Neural cell (in vitro differentiated cells): ENCODE measurements at regions not wholly inside any gene's neighbourhood (a gene's known extent, or its start where the extent isn't known, plus 50 kb on each side); places are given as distances from the start of the nearest gene placed in this dataset.
A peak's percentile ranks its signal among the peaks of the same experiment; 100 is the strongest.

Experiments used
- H2AFZ ChIP-seq: fragments of 200-600, 300-800 bp; sonication (generic), shearing (Covaris generic); 2 replicates; pipeline ENCODE4 v1.6.0; 2014; ENCODE audit warnings: low read depth, mild to moderate bottlenecking, antibody characterized with exemption, low read length, moderate library complexity
- H3F3A ChIP-seq: fragments of 200-600 bp; shearing (Covaris generic); 2 replicates; pipeline ENCODE4 v1.6.1; 2016; ENCODE audit warnings: mild to moderate bottlenecking, moderate library complexity, mixed read lengths, antibody characterized with exemption, low read length; ENCODE audit not compliant: insufficient read depth, poor library complexity, severe bottlenecking
- H3K27ac ChIP-seq: fragments of 200-600, 300-800 bp; sonication (generic), shearing (Covaris generic); 2 replicates; pipeline ENCODE4 v1.5.1; 2014; ENCODE audit warnings: mild to moderate bottlenecking, low read length, moderate library complexity
- H3K27me3 ChIP-seq: fragments of 300-800, 200-600 bp; sonication (generic), shearing (Covaris generic); 2 replicates; pipeline ENCODE4 v1.6.0; 2014; ENCODE audit warnings: mild to moderate bottlenecking, low read depth, low read length, moderate library complexity; ENCODE audit not compliant: insufficient read depth
- H3K36me3 ChIP-seq: fragments of 300-800, 200-600 bp; sonication (generic), shearing (Covaris generic); 2 replicates; pipeline ENCODE4 v1.5.1; 2014; ENCODE audit warnings: mild to moderate bottlenecking, antibody characterized with exemption, low read length, moderate library complexity; ENCODE audit not compliant: insufficient read depth
- H3K4me2 ChIP-seq: fragments of 300-800, 200-600 bp; sonication (generic), shearing (Covaris generic); 2 replicates; pipeline ENCODE4 v1.6.0; 2014; ENCODE audit warnings: mild to moderate bottlenecking, low read length
- H3K4me3 ChIP-seq: fragments of 300-800, 200-600 bp; sonication (generic), shearing (Covaris generic); 2 replicates; pipeline ENCODE4 v1.5.1; 2014; ENCODE audit warnings: mild to moderate bottlenecking, low read length, moderate library complexity
- H3K79me2 ChIP-seq: fragments of 200-600 bp; shearing (Covaris generic); replicated peaks from 2 replicates; pipeline ENCODE4 v1.6.0; 2014; ENCODE audit warnings: mild to moderate bottlenecking, low read length, moderate library complexity; ENCODE audit not compliant: insufficient read depth
- H3K9ac ChIP-seq: fragments of 300-800, 200-600 bp; sonication (generic), shearing (Covaris generic); 2 replicates; pipeline ENCODE4 v1.6.1; 2016; ENCODE audit warnings: mild to moderate bottlenecking, low read length, mixed read lengths
- H3K9me2 ChIP-seq: fragments of 200-600 bp; shearing (Covaris generic); 2 replicates; pipeline ENCODE4 v1.6.1; 2016; ENCODE audit warnings: mild to moderate bottlenecking, low read length, mixed read lengths; ENCODE audit not compliant: insufficient read depth
- H3K9me3 ChIP-seq: fragments of 200-600, 300-800 bp; sonication (generic), shearing (Covaris generic); 2 replicates; pipeline ENCODE4 v1.6.1; 2016; ENCODE audit warnings: mild to moderate bottlenecking, mixed run types, low read length, moderate library complexity, mixed read lengths
- H4K20me1 ChIP-seq: fragments of 200-600 bp; shearing (Covaris generic); 2 replicates; pipeline ENCODE4 v1.6.1; 2016; ENCODE audit warnings: mild to moderate bottlenecking, mixed run types; ENCODE audit not compliant: insufficient read depth
- EP300 ChIP-seq: fragments of 450-650 bp; conservative IDR thresholded peaks from 2 replicates; pipeline ENCODE4 v1.6.1; 2014; ENCODE audit warnings: antibody characterized with exemption, mild to moderate bottlenecking, moderate library complexity; ENCODE audit not compliant: poor library complexity, severe bottlenecking
- EZH2 ChIP-seq: fragments of 200-600, 300-800 bp; shearing (Covaris generic), sonication (generic); IDR thresholded peaks from 2 replicates; pipeline ENCODE4 v1.6.1; 2014; ENCODE audit warnings: antibody characterized with exemption, low read length, borderline replicate concordance, mild to moderate bottlenecking; ENCODE audit not compliant: insufficient read depth, poor library complexity, severe bottlenecking
- MXI1 ChIP-seq: fragments of 450-650 bp; conservative IDR thresholded peaks from 2 replicates; pipeline ENCODE4 v1.6.1; 2014; ENCODE audit warnings: antibody characterized with exemption, mild to moderate bottlenecking; ENCODE audit not compliant: poor library complexity, severe bottlenecking
- POLR2AphosphoS5 ChIP-seq: IDR thresholded peaks from 2 replicates; pipeline ENCODE4 v1.6.1; 2012
- RAD21 ChIP-seq: fragments of 450-650 bp; conservative IDR thresholded peaks from 2 replicates; pipeline ENCODE4 v1.6.1; 2014; ENCODE audit warnings: antibody characterized with exemption, mild to moderate bottlenecking, moderate library complexity
- SMC3 ChIP-seq: fragments of 450-650 bp; conservative IDR thresholded peaks from 2 replicates; pipeline ENCODE4 v1.6.1; 2014; ENCODE audit warnings: antibody characterized with exemption, mild to moderate bottlenecking, moderate library complexity; ENCODE audit not compliant: poor library complexity
- TAF1 ChIP-seq: IDR thresholded peaks from 2 replicates; pipeline ENCODE4 v1.6.1; 2012; ENCODE audit warnings: low read depth
- TF ChIP-seq, protein P1 (sequence below): IDR thresholded peaks from 2 replicates; pipeline ENCODE4 v1.6.1; 2012; ENCODE audit warnings: borderline replicate concordance
- TF ChIP-seq, protein P2 (sequence below): fragments of 450-650 bp; IDR thresholded peaks from 2 replicates; pipeline ENCODE4 v1.5.1; 2014; ENCODE audit warnings: antibody characterized with exemption, mild to moderate bottlenecking, moderate library complexity; ENCODE audit not compliant: poor library complexity, severe bottlenecking

DNA sequence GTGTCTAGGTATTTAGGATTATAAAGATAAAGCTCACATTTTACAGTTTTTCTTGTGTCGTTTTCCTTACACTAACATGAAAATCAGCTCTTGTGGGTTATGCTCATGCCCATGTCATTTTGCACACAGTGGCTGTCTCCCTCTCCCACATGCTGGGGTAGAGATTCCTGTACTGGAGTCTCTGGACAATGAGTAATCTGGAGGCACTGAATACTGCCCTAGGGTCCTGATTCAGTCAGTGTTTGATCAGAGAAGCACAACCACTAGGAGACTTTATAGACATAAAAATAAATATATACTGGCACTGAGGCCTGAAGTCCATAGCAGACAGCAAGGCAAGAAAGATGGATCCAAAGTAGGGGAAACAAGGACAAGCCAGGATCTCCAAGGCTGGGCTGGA lies 1008.8 kb downstream of the KCNMA1 start:
- no peaks in the 10 kb centered on the region for H3K9me2 ChIP-seq
- H3K27ac ChIP-seq = peak overlapping the region; percentile 99
- no peaks in the 10 kb centered on the region for H4K20me1 ChIP-seq
- H2AFZ ChIP-seq = no peak overlapping the region
- H3K4me3 ChIP-seq = no peak overlapping the region
- H3K9me3 ChIP-seq = no peaks in the 10 kb centered on the region
- H3K36me3 ChIP-seq = no peaks in the 10 kb centered on the region
- H3F3A ChIP-seq = peaks cover 23% of the 10 kb centered on the region
- no peaks in the 10 kb centered on the region for H3K27me3 ChIP-seq
- H3K79me2 ChIP-seq = no peaks in the 10 kb centered on the region
- H3K9ac ChIP-seq = no peak overlapping the region
- TF ChIP-seq MXI1 (no peak), EZH2 (no peak), TAF1 (no peak), EP300 (no peak)
- TF ChIP-seq, protein P1, sequence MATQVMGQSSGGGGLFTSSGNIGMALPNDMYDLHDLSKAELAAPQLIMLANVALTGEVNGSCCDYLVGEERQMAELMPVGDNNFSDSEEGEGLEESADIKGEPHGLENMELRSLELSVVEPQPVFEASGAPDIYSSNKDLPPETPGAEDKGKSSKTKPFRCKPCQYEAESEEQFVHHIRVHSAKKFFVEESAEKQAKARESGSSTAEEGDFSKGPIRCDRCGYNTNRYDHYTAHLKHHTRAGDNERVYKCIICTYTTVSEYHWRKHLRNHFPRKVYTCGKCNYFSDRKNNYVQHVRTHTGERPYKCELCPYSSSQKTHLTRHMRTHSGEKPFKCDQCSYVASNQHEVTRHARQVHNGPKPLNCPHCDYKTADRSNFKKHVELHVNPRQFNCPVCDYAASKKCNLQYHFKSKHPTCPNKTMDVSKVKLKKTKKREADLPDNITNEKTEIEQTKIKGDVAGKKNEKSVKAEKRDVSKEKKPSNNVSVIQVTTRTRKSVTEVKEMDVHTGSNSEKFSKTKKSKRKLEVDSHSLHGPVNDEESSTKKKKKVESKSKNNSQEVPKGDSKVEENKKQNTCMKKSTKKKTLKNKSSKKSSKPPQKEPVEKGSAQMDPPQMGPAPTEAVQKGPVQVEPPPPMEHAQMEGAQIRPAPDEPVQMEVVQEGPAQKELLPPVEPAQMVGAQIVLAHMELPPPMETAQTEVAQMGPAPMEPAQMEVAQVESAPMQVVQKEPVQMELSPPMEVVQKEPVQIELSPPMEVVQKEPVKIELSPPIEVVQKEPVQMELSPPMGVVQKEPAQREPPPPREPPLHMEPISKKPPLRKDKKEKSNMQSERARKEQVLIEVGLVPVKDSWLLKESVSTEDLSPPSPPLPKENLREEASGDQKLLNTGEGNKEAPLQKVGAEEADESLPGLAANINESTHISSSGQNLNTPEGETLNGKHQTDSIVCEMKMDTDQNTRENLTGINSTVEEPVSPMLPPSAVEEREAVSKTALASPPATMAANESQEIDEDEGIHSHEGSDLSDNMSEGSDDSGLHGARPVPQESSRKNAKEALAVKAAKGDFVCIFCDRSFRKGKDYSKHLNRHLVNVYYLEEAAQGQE = no peak
- TF ChIP-seq, protein P2, sequence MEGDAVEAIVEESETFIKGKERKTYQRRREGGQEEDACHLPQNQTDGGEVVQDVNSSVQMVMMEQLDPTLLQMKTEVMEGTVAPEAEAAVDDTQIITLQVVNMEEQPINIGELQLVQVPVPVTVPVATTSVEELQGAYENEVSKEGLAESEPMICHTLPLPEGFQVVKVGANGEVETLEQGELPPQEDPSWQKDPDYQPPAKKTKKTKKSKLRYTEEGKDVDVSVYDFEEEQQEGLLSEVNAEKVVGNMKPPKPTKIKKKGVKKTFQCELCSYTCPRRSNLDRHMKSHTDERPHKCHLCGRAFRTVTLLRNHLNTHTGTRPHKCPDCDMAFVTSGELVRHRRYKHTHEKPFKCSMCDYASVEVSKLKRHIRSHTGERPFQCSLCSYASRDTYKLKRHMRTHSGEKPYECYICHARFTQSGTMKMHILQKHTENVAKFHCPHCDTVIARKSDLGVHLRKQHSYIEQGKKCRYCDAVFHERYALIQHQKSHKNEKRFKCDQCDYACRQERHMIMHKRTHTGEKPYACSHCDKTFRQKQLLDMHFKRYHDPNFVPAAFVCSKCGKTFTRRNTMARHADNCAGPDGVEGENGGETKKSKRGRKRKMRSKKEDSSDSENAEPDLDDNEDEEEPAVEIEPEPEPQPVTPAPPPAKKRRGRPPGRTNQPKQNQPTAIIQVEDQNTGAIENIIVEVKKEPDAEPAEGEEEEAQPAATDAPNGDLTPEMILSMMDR = no peak
- no peak overlapping the region for H3K4me2 ChIP-seq

DNA sequence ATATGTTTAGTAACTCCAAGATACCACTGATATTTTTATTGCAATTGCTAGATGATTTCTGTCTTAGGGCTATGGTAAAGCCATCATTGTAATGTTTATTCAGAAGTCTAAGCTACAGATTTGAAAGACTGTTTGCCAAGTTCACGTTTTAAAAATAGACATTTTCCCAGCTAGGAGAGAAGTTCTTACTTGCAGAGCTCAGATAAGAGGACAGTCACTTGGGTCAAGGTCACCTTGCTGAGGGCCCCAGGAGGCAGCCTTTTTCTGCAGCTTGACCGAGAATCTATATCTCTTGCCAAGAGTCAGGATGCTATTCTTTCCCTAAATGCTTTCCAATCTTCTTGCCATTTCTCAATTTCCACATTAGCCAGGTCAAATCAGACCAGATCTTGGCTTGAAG lies 1011.2 kb downstream of the KCNMA1 start:
- Histone ChIP-seq H3K79me2 (no peaks in the 10 kb centered on the region), H3K27me3 (no peaks in the 10 kb centered on the region), H4K20me1 (no peaks in the 10 kb centered on the region), H3K4me3 (no peak overlapping the region), H2AFZ (no peak overlapping the region), H3K36me3 (no peaks in the 10 kb centered on the region), H3K9me3 (no peaks in the 10 kb centered on the region), H3K27ac (peak overlapping the region; percentile 14), H3K4me2 (no peak overlapping the region), H3F3A (peaks cover 9% of the 10 kb centered on the region), H3K9ac (no peak overlapping the region), H3K9me2 (no peaks in the 10 kb centered on the region)
- no peak for TF ChIP-seq SMC3
- TF ChIP-seq RAD21 = no peak
- no peak for TF ChIP-seq TAF1
- no peak for TF ChIP-seq EZH2
- TF ChIP-seq EP300 = no peak
- no peak for TF ChIP-seq MXI1
- TF ChIP-seq, protein P1 = no peak
- TF ChIP-seq, protein P2 = no peak
- no peak for TF ChIP-seq POLR2AphosphoS5
